HEK293 (cell line): ENCODE measurements at regions not wholly inside any gene's neighbourhood (a gene's known extent, or its start where the extent isn't known, plus 50 kb on each side); places are given as distances from the start of the nearest gene placed in this dataset.

Source experiments
- SETDB1 ChIP-seq: IDR thresholded peaks from one replicate; pipeline ENCODE4 v1.6.1; 2017; ENCODE audit warnings: mild to moderate bottlenecking, low read length, moderate library complexity, mixed read lengths; ENCODE audit not compliant: insufficient read length
- ZNF132 ChIP-seq: fragments of 450-650 bp; formaldehyde crosslinking; IDR thresholded peaks from 2 replicates; pipeline ENCODE4 v1.5.1; 2017; ENCODE audit warnings: missing biosample characterization, missing genetic modification characterization, borderline replicate concordance
- ZNF146 ChIP-seq: fragments of 450-650 bp; formaldehyde crosslinking; IDR thresholded peaks from 2 replicates; pipeline ENCODE4 v1.5.1; 2016; ENCODE audit warnings: missing biosample characterization, missing genetic modification characterization
- ZNF211 ChIP-seq: fragments of 450-650 bp; formaldehyde crosslinking; IDR thresholded peaks from 2 replicates; pipeline ENCODE4 v1.5.1; 2016; ENCODE audit warnings: low read depth, missing biosample characterization, missing genetic modification characterization
- ZNF548 ChIP-seq: fragments of 450-650 bp; formaldehyde crosslinking; IDR thresholded peaks from 2 replicates; pipeline ENCODE4 v1.5.1; 2016; ENCODE audit warnings: missing biosample characterization, missing genetic modification characterization
- ZSCAN16 ChIP-seq: fragments of 450-650 bp; formaldehyde crosslinking; IDR thresholded peaks from 2 replicates; pipeline ENCODE4 v1.5.1; 2016; ENCODE audit warnings: missing biosample characterization, missing genetic modification characterization
- ZSCAN30 ChIP-seq: fragments of 450-650 bp; IDR thresholded peaks from 2 replicates; pipeline ENCODE4 v1.5.1; 2018; ENCODE audit warnings: missing biosample characterization, mild to moderate bottlenecking, missing genetic modification characterization, moderate library complexity
- TF ChIP-seq, protein P1 (sequence below): fragments of 450-650 bp; formaldehyde crosslinking; IDR thresholded peaks from 2 replicates; pipeline ENCODE4 v1.5.1; 2016; ENCODE audit warnings: missing biosample characterization, missing genetic modification characterization
- TF ChIP-seq, protein P2 (sequence below): fragments of 450-650 bp; formaldehyde crosslinking; IDR thresholded peaks from 2 replicates; pipeline ENCODE4 v1.5.1; 2016; ENCODE audit warnings: missing biosample characterization, missing genetic modification characterization

DNA sequence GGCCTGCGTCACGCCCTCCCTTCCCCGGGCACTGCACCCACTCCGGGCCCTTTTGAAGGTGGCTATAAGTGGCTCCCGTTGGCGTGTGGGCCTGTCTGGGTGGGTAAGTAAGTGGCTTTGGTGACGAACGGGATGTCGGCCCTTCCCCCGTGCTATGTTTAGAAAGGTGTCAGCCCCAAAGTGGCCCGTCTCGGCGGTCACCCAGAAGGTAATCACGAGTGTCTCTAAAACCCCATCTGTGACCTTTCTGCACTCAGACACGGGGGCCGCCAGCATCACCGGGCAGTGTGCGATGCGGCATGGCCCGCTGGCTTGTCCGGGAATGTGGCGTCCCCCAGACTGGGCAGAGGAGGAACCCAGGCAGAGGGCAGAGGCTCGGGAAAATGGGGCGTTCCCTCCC lies 88.2 kb downstream of the IRX5 start:
- no peak for TF ChIP-seq ZNF132 (tag by site-specific recombination)
- TF ChIP-seq ZNF548: no peak
- TF ChIP-seq, protein P1, sequence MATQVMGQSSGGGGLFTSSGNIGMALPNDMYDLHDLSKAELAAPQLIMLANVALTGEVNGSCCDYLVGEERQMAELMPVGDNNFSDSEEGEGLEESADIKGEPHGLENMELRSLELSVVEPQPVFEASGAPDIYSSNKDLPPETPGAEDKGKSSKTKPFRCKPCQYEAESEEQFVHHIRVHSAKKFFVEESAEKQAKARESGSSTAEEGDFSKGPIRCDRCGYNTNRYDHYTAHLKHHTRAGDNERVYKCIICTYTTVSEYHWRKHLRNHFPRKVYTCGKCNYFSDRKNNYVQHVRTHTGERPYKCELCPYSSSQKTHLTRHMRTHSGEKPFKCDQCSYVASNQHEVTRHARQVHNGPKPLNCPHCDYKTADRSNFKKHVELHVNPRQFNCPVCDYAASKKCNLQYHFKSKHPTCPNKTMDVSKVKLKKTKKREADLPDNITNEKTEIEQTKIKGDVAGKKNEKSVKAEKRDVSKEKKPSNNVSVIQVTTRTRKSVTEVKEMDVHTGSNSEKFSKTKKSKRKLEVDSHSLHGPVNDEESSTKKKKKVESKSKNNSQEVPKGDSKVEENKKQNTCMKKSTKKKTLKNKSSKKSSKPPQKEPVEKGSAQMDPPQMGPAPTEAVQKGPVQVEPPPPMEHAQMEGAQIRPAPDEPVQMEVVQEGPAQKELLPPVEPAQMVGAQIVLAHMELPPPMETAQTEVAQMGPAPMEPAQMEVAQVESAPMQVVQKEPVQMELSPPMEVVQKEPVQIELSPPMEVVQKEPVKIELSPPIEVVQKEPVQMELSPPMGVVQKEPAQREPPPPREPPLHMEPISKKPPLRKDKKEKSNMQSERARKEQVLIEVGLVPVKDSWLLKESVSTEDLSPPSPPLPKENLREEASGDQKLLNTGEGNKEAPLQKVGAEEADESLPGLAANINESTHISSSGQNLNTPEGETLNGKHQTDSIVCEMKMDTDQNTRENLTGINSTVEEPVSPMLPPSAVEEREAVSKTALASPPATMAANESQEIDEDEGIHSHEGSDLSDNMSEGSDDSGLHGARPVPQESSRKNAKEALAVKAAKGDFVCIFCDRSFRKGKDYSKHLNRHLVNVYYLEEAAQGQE (tag by site-specific recombination): no peak
- no peak for TF ChIP-seq ZSCAN30 (tag by site-specific recombination)
- TF ChIP-seq ZNF211 (tag by site-specific recombination): no peak
- no peak for TF ChIP-seq ZNF146
- TF ChIP-seq ZSCAN16 (tag by site-specific recombination): no peak
- TF ChIP-seq, protein P2, sequence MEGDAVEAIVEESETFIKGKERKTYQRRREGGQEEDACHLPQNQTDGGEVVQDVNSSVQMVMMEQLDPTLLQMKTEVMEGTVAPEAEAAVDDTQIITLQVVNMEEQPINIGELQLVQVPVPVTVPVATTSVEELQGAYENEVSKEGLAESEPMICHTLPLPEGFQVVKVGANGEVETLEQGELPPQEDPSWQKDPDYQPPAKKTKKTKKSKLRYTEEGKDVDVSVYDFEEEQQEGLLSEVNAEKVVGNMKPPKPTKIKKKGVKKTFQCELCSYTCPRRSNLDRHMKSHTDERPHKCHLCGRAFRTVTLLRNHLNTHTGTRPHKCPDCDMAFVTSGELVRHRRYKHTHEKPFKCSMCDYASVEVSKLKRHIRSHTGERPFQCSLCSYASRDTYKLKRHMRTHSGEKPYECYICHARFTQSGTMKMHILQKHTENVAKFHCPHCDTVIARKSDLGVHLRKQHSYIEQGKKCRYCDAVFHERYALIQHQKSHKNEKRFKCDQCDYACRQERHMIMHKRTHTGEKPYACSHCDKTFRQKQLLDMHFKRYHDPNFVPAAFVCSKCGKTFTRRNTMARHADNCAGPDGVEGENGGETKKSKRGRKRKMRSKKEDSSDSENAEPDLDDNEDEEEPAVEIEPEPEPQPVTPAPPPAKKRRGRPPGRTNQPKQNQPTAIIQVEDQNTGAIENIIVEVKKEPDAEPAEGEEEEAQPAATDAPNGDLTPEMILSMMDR (tag by site-specific recombination): no peak
- no peak for TF ChIP-seq SETDB1
